Stromal cell of bone marrow (primary cell): ENCODE measurements at regions not wholly inside any gene's neighbourhood (a gene's known extent, or its start where the extent isn't known, plus 50 kb on each side); places are given as distances from the start of the nearest gene placed in this dataset.
"Not testable (repeated sequence)": the region's sequence is repeated elsewhere in the genome, so short reads cannot be mapped to it uniquely, and the experiment has no call there.

Experiments
- DNase-seq: peaks from one replicate; pipeline ENCODE4 v3.0.0-alpha.2; 2012; ENCODE audit warnings: low read depth

DNA sequence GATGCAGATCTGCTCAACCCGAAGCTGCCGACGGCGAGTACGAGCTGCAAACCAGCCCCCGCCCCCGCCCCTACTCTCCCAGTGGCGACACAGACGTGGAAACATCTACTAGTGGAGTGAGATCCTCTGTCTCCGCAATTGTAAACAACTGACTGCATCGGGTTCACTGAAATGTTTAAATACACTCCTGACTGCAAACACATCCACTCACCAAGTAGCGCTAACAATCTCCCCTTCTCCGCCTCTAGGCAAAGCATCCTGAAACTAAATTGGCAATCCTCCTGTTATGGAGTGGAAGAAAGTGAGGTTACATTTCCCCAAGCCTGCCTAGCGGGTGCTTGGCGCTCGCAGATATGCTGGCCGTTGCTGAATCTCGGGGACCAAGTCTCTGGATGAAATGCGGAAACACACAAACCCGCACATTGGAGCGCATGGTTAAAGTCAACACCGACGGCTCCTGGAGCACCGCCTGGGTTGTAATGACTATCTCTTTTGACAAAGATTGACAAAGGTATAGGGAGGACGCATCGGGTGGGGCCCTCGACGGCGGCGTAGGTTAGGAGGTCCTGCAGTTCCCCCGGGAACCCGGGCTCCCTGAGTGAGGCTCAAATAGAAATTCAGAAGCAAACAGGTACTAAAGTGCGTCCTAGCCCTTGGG is 117.0 kb upstream of the TEX13C start:
- no peak for DNase-seq

DNA sequence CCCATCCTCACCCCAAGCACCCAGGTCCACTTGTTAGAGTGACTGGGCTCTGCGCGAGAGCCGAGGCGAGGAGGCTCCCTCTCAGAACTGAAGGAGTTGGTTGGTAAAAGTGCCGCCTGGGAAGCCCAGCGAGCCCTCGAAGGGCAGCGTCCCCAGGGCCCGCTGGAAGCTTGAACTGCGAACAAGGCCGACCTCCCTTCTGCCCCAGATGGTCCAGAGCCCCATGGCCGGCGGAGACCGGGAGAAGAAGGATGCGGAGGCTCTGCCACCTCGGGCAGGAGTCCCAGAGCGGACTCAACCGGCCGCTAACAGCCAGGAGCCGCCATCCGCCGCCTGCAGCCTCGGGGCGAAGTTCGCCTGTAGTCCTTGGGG is 116.3 kb upstream of the TEX13C start:
- DNase-seq, result no peak

DNA sequence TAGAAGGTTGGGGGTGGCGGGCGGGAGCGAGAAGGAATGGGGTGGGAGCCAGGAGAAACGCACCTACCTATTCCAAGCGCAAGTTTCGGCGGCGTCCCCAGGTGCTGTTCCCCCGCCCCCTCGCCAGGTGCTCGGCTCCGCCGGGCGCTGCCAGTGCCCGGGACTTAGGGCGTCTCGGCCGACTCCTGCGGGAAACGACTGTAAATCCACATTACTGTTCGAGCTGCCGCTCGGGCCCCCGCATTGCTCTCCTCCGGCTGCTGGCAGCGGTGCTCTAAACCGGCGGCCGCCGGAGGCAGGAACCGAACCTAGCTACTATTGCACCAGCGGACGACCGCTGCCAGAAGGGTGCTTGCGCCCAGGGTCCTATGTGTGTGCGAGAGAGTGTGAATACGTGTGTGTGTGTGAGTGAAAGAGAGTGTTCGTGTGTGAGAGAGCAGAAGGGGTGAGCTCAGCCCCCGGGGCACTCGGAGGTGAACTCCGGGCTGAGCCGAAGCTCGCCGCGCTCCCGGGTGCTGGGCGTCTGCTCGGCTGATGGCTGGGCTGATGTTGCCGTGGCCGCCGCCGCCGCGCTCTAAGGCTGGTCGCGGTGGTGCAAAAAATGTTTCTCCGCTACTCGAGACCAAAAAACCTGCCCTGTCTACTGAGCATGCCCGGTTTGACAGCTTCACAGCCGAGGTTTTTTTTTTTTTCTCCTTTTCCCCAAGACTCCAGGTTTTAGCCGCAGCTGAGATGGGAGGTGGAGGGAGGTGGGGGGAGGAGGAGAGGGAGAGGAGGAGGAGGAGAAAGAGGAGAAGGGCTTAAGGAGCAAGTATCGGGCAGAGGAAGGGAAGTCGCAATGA is 115.7 kb upstream of the TEX13C start:
- DNase-seq, result no peak

DNA sequence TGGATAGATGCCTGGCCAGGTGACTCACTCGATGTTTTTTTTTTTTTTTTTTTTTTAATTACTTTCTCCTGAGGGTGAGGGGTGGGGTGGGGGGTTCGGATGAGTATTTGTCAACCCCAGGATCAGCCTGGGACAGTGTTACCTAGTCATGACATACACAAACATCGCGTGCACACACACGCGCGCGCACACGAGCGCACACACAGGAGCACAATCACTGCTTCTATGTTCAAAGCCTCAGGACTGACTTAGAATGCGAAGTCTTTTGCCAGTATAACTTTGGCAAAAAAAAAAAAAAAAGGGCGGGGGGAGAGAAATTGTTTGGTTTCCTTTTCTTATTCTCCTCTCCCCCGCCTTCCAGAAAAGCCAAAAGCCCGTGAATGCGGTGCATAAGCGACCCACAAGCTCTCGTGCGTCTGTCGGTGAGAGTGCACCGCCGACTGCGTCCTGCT is 115.0 kb upstream of the TEX13C start:
- DNase-seq, result no peak

DNA sequence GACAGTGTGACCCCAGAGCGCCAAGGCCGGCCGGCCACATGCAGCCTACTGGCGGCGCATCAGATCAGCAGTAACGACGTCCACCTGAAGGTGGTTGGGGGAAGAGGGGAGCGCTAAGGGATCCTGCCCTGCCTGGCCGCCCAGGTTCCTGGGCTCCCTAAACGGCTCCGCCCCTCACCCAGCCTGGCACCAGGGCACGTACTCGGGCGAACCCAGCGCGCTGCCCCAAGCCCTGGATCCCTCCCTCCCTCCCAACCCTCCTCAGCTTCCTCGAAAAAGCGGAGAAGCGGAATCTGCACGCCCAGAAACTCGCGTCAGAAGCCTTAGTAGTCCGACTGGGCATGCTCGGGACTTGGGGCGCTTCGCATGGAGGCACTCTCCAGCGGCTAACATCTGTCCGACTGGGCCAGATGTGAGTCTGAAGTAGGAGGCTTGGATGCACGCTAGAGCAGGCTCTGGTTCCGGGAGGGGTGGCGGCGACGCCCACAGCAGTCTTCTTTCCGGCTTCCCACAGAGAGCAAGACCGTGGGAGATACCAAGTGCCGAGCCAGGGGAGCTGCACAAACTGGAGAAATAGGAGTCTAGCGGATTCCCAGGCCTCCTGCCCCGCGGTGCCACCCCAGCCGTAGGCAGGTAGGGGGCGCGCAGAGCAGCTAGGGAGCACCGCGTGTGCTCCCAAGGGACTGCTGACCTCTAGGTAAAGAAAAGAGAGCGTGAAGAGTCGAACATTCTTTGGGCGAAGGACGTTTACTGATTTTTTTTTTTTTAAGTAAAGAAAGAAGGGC is 114.3 kb upstream of the TEX13C start:
- peak; percentile 2 for DNase-seq

DNA sequence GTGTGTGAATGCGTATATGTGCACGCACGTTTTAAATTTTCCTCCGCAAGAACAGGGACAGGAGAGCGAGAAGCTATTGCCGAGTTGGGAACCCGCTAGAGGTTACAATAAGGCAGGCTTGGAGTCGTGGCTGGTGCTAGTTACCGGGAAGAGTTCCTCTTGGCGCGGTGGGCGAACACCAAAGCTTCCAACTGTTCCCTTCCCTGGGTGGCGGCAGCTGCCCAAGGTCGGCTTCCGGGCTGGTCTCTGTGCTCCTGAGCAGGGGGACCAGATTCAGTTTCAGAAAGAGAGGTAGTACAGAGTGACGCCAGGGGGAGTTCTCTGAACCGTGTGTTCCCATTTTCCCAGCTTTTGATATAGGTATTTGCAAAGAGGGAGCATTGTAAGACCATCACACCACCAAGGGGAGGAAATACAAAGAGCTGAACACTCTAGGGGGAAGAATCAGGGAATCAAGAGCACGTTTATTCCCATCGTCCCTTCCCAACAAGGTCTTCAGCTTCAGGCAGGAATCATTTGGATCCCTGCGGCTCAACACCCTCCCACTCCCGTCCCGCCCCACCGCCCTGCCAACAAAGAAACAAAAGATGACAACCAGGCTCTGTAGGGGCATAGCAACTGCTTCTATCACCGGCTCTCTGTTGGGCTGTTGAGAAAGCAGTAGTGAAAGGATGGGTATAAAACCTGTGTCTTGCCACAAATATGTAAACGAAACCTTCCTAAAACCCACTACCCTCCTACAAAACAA is 113.6 kb upstream of the TEX13C start:
- DNase-seq, result no peak

DNA sequence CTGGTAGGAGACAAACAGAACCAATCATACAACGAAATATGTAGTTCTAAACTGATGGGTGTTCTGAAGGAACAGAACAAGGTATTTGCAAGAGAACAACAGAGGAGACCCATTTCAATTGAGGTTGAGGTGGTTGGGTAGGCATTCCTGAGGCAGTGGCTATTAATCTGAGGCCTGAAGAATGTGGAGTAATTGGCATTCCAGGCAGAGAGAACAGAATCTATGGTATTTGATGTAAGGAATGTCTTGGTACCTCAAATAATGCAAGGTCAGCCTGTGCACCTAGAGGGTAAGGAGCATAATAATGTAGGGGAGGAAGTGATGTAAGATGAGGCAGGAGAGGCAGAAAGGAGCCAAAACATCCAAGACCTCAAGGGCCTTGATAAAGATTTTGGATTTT is 109.5 kb upstream of the TEX13C start:
- DNase-seq, result no peak

DNA sequence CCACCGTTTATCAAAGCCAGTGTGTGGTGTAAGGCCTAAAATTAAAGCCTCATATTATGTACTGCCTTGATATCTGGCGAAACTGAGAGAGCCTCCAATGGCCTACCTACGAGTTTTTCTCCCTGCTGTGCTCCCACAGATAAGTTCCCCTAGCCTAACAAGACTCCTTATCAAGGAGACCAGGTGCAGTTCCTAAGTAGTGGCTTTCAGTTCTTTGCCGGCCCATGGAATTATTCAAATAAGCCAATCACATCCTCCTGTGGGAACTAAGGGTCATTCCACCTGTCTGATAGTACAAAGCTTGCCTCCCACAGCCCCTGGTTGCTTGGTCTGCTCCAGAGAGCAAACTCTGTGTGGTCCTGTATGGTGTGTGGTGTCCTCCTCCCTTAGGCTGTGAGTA is 99.8 kb upstream of the TEX13C start:
- DNase-seq, result no peak

DNA sequence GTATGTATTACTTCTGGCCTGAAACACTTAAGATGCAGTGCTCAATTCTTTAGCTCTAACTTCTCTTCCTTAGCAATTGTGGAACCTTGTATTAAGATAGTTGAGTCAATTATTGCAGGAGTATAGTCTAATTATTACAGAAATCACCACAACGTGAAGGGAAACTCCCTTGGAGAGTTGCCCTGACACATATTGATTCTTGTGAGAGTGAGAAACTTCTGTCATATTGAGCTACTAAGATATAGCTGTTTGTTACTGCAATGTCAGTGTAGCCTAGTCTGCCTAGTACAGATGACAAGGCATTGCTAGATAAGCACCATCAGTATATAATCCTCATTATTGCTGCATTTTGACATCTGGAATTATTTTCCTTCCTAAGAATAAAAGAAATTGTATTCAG is 82.7 kb upstream of the TEX13C start:
- no peak for DNase-seq

DNA sequence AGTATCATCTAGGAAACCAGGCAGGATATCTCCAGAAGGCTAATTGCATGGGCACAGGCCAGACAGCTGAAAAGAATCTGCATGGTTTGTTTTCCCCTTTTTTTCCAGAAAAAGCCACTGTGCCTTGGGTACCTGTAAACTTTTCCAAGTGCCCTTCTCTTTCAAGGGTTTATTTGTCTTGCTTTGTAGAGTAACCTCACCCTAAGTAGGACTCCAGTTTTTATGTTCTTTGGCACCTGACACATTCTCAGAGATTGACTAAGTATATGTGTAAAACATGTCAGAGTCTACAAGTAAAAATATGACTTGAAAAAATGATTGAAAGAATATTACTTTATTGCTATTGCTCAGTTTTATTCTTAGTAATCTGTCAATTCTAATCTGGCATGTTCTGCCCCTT is 70.7 kb upstream of the TEX13C start:
- no peak for DNase-seq

DNA sequence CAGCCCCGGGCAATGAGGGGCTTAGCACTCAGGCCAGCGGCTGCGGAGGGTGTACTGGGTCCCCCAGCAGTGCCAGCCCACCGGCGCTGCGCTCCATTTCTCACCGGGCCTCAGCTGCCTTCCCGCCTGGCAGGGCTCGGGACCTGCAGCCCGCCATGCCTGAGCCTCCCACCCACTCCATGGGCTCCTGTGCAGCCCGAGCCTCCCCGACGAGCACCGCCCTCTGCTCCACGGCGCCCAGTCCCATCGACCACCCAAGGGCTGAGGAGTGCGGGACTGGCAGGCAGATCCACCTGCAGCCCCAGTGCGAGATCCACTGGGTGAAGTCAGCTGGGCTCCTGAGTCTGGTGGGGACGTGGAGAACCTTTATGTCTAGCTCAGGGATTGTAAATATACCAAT is 63.9 kb upstream of the TEX13C start:
- not testable (repeated sequence) for DNase-seq

DNA sequence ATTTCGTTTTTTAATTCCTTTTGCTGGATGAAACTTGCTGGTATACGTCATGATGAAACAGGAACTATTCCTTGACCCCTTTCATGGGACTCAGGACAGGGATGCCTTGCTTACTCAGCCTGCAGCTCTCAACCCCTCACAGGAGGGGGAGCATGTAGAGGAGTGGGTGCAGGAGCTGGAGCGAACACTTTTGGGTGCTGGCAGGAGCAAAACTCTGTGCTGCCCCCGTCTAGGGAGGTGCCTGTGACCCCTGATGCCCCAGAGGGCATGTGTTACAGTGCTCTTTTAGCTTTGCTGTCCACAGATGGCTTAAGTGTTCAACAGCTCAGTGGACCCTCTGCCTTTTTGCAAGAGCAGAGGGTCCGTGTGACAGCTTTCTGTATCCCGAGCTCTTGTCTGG is 56.8 kb upstream of the TEX13C start:
- DNase-seq, result no peak

DNA sequence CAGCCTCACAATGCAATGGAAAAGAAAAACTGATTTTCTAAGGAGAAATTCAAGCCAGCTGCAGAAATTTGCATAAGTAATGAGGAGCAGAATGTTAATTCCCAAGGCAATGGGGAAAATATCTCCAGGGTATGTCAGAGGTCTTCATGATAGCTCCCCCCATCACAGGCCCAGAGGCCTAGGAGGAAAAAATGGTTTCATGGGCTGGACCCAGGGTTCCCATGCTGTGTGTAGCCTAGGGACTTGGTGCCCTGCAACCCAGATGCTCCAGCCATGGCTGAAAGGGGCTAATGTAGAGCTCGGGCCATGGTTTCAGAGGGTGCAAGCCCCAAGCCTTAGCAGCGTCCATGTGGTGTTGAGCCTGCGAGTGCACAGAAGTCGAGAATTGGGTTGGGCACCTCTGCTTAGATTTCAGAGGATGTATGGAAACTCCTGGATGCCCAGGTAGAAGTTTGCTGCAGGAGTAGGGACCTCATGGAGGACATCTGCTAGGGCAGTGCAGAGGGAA is 53.5 kb upstream of the TEX13C start:
- DNase-seq, result no peak
